Astrocyte of the cerebellum (primary cell): ENCODE measurements at regions not wholly inside any gene's neighbourhood (a gene's known extent, or its start where the extent isn't known, plus 50 kb on each side); places are given as distances from the start of the nearest gene placed in this dataset.
"Not testable (repeated sequence)": the region's sequence is repeated elsewhere in the genome, so short reads cannot be mapped to it uniquely, and the experiment has no call there.

ENCODE experiments used
- DNase-seq: peaks from one replicate; pipeline ENCODE4 v3.0.0-alpha.2; 2011; ENCODE audit warnings: low read depth
- H3K4me3 ChIP-seq: 2 replicates; pipeline ENCODE4 v1.5.1; 2011; ENCODE audit warnings: mild to moderate bottlenecking, low read depth, low read length, moderate library complexity
- CTCF ChIP-seq: IDR thresholded peaks from 2 replicates; pipeline ENCODE4 v1.5.1; 2012; ENCODE audit warnings: low read length, low read depth, moderate library complexity, mild to moderate bottlenecking; ENCODE audit errors: missing control alignments
- in situ Hi-C: cut with HindIII; loops from 2 replicates; pipeline ENCODE4 v1.10.0; 2017; ENCODE audit warnings: low sequenced_read_pairs

- no peak for TF ChIP-seq CTCF
- no peak for DNase-seq
- in situ Hi-C loops, result no loop called here
- H3K4me3 ChIP-seq, result no peak overlapping the region
These were observed 63.5 kb upstream of the NRIP1 start for GRCh38 chr21:15128267-15128666.

- DNase-seq, H3K4me3 ChIP-seq, in situ Hi-C loops: not testable (repeated sequence)
These were observed 63.9 kb upstream of the NRIP1 start for GRCh38 chr21:15128714-15129113.

- in situ Hi-C loops, result no loop called here
- no peak overlapping the region for H3K4me3 ChIP-seq
- TF ChIP-seq CTCF, result no peak
- DNase-seq, result no peak
These were observed 65.5 kb upstream of the NRIP1 start for GRCh38 chr21:15130326-15130725.

GRCh38 chr21:15130751-15131150, 66.0 kb upstream of the NRIP1 start:
- DNase-seq, result no peak
- in situ Hi-C loops, result no loop called here
- no peak for TF ChIP-seq CTCF
- H3K4me3 ChIP-seq, result no peak overlapping the region

GRCh38 chr21:15132781-15133180, 68.0 kb upstream of the NRIP1 start:
- TF ChIP-seq CTCF, result no peak
- in situ Hi-C loops, result no loop called here
- DNase-seq, result no peak
- no peak overlapping the region for H3K4me3 ChIP-seq

- in situ Hi-C loops, result no loop called here
These were observed 70.1 kb upstream of the NRIP1 start for GRCh38 chr21:15134701-15135470.

More at GRCh38 chr21:15134701-15135470, 70.1 kb upstream of the NRIP1 start:
- no peak for DNase-seq
- TF ChIP-seq CTCF, result no peak
- H3K4me3 ChIP-seq, result no peak overlapping the region
